ENCODE measurements at regions not wholly inside any gene's neighbourhood (a gene's known extent, or its start where the extent isn't known, plus 50 kb on each side); places are given as distances from the start of the nearest gene placed in this dataset.
A peak's percentile ranks its signal among the peaks of the same experiment; 100 is the strongest.

DNA sequence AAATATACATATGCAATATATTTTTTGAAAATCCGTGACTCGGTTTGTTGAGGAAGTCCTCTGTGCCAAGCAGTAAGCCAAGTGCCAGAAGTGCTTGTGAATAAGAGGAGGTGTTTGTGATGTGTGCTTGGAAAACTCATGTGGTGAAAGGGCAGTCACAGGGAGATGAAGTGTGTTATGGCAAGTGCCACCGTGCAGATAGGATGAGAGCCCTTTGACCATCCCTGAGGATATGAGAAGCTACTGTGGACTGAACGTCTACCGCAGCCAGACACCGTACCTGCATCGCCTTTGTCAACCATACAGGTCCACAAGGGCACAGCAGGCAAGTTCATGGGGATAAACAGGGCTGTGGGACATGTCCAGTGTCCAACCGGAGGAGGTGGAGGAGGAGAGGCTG is 288.9 kb upstream of the MYT1L start:
- ChIA-PET POLR2A (no interaction called here), CTCF (no interaction called here)
- no peaks in the 10 kb centered on the region for H3K9me3 ChIP-seq
- Mint-ChIP-seq H3K4me3 (ENCODE audit: unreplicated experiment) (no peak overlapping the region), H3K27ac (ENCODE audit: unreplicated experiment) (no peak overlapping the region), H3K36me3 (ENCODE audit: insufficient read depth, unreplicated experiment) (no peaks in the 10 kb centered on the region), H3K27me3 (ENCODE audit: insufficient read depth, unreplicated experiment) (peaks cover 2% of the 10 kb centered on the region), H3K9me3 (ENCODE audit: unreplicated experiment) (no peaks in the 10 kb centered on the region), H3K4me1 (ENCODE audit: low read depth, unreplicated experiment) (no peaks in the 10 kb centered on the region)
- TF ChIP-seq, protein P1, sequence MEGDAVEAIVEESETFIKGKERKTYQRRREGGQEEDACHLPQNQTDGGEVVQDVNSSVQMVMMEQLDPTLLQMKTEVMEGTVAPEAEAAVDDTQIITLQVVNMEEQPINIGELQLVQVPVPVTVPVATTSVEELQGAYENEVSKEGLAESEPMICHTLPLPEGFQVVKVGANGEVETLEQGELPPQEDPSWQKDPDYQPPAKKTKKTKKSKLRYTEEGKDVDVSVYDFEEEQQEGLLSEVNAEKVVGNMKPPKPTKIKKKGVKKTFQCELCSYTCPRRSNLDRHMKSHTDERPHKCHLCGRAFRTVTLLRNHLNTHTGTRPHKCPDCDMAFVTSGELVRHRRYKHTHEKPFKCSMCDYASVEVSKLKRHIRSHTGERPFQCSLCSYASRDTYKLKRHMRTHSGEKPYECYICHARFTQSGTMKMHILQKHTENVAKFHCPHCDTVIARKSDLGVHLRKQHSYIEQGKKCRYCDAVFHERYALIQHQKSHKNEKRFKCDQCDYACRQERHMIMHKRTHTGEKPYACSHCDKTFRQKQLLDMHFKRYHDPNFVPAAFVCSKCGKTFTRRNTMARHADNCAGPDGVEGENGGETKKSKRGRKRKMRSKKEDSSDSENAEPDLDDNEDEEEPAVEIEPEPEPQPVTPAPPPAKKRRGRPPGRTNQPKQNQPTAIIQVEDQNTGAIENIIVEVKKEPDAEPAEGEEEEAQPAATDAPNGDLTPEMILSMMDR (IDR thresholded peaks at IDR 0.05; ENCODE audit: insufficient read depth in 1 of 2, low read depth in 1 of 2, low read length in 1 of 2, severe bottlenecking in 1 of 2, unreplicated experiment in 1 of 2): no peak
- H3K4me1 ChIP-seq: no peaks in the 10 kb centered on the region
- H3K36me3 ChIP-seq (ENCODE audit: control insufficient read depth, insufficient read depth, low read length): no peaks in the 10 kb centered on the region
- no peaks in the 10 kb centered on the region for H3K27me3 ChIP-seq (replicated peaks; ENCODE audit: control insufficient read depth, insufficient read depth, low read length)
- BruUV-seq (replicated peaks): no TSS peak
- intact Hi-C loops (cut with micrococcal nuclease; ENCODE audit: unreplicated experiment): no loop called here
- H3K4me3 ChIP-seq (ENCODE audit: low read depth, low read length): no peak overlapping the region
- DNase-seq: no peak

DNA sequence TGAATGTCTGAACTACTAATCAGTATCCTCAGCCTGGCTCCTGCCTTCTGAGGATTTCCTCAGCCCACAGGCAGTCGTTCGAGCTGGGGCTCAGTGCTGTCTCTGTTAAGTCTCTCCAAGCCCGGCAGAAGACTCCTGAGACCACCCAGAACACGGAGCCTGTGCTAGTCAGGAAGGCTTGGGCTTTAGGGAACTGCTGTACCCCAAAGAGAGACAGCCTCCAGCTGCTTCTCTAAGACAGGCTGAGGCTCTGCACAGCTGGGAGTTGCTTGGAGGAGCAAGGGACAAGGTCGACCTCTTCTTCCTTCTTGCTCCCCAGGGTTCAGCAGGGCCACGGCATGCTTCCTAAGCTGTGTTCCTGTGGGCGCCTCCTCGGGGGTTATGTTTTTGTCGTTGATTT is 283.4 kb upstream of the MYT1L start:
- intact Hi-C loops (cut with micrococcal nuclease; ENCODE audit: unreplicated experiment): no loop called here
- Mint-ChIP-seq H3K9me3 (ENCODE audit: unreplicated experiment) (peaks cover 10% of the 10 kb centered on the region), H3K4me1 (ENCODE audit: low read depth, unreplicated experiment) (no peaks in the 10 kb centered on the region), H3K27ac (ENCODE audit: unreplicated experiment) (no peak overlapping the region), H3K27me3 (ENCODE audit: insufficient read depth, unreplicated experiment) (no peaks in the 10 kb centered on the region), H3K36me3 (ENCODE audit: insufficient read depth, unreplicated experiment) (no peaks in the 10 kb centered on the region), H3K4me3 (ENCODE audit: unreplicated experiment) (no peak overlapping the region)
- no peaks in the 10 kb centered on the region for H3K36me3 ChIP-seq (ENCODE audit: control insufficient read depth, insufficient read depth, low read length)
- ChIA-PET CTCF (no interaction called here), POLR2A (no interaction called here)
- no peak for DNase-seq
- H3K4me3 ChIP-seq (ENCODE audit: low read depth, low read length): no peak overlapping the region
- no TSS peak for BruUV-seq (replicated peaks)
- no peaks in the 10 kb centered on the region; the same call in 1 of the 2 replicates for H3K27me3 ChIP-seq (replicated peaks; ENCODE audit: control insufficient read depth, insufficient read depth, low read length)
- TF ChIP-seq, protein P1 (IDR thresholded peaks at IDR 0.05; ENCODE audit: insufficient read depth in 1 of 2, low read depth in 1 of 2, low read length in 1 of 2, severe bottlenecking in 1 of 2, unreplicated experiment in 1 of 2): no peak
- H3K4me1 ChIP-seq: no peaks in the 10 kb centered on the region
- no peaks in the 10 kb centered on the region for H3K9me3 ChIP-seq

DNA sequence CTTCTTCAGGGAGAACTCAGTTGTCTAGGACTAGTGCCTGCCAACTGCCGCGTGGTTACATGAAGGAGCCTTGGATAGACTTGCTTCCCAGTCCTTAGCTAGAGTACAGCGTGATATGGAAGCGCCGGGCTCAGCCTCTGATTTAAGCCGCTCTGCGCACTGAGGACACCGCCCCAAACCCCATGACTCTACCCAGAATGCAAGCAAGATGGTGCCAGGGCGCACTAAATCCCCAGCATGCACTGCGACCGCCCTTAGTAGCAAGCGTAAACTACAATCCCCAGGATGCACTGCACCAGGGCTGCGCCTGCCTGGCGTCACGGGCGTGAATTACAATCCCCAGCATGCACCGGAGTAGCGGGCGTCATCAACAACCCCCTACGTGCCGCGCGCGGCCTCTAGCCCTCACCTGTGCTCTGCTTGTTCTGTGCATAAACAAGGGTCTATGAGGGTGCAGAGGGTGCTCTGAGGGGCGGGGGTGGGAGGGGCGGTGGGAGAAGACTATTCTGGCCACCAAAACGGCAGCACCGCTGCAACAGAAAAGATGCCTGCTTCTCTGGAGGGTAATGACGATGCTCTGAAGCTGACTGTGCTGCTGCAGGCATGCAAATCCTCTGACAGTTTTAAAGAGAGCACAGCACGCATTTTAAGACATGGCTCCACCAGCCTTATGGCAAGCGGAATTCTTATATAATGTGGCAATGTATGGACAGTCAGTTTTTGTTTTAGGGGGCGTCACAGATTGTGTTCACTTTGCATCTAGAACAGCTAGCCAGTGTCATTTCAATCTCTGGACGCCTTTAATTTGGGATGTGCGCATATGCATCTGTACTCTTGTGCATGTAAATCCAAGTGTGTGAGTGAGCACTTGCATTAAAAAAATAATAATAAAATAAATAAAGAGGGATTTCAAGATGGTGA is 282.5 kb upstream of the MYT1L start:
- no peak overlapping the region for H3K27ac Mint-ChIP-seq (ENCODE audit: unreplicated experiment)
- DNase-seq: peak; percentile 57 to 71
- no peaks in the 10 kb centered on the region for H3K36me3 Mint-ChIP-seq (ENCODE audit: insufficient read depth, unreplicated experiment)
- no peaks in the 10 kb centered on the region for H3K27me3 Mint-ChIP-seq (ENCODE audit: insufficient read depth, unreplicated experiment)
- TF ChIP-seq, protein P1 (IDR thresholded peaks at IDR 0.05; ENCODE audit: insufficient read depth in 1 of 2, low read depth in 1 of 2, low read length in 1 of 2, severe bottlenecking in 1 of 2, unreplicated experiment in 1 of 2): no peak
- peaks cover 10% of the 10 kb centered on the region for H3K9me3 Mint-ChIP-seq (ENCODE audit: unreplicated experiment)
- Histone ChIP-seq H3K36me3 (ENCODE audit: control insufficient read depth, insufficient read depth, low read length) (no peaks in the 10 kb centered on the region), H3K27me3 (replicated peaks; ENCODE audit: control insufficient read depth, insufficient read depth, low read length) (no peaks in the 10 kb centered on the region; the same call in 1 of the 2 replicates), H3K4me1 (no peaks in the 10 kb centered on the region), H3K4me3 (ENCODE audit: low read depth, low read length) (peak overlapping the region; percentile 12), H3K9me3 (no peaks in the 10 kb centered on the region)
- H3K4me3 Mint-ChIP-seq (ENCODE audit: unreplicated experiment): peak overlapping the region; percentile 44
- POLR2A ChIA-PET: no interaction called here
- H3K4me1 Mint-ChIP-seq (ENCODE audit: low read depth, unreplicated experiment): no peaks in the 10 kb centered on the region
- intact Hi-C loops (cut with micrococcal nuclease; ENCODE audit: unreplicated experiment): no loop called here
- CTCF ChIA-PET: no interaction called here
- BruUV-seq (replicated peaks): no TSS peak

Data from Caco-2 (cell line).